Hindlimb muscle (tissue), 1 donor: ENCODE measurements at regions not wholly inside any gene's neighbourhood (a gene's known extent, or its start where the extent isn't known, plus 50 kb on each side); places are given as distances from the start of the nearest gene placed in this dataset.
A peak's percentile ranks its signal among the peaks of the same experiment; 100 is the strongest.

Experiments
- DNase-seq: peaks from one replicate; pipeline ENCODE4 v3.0.0-alpha.2; 2013

DNA sequence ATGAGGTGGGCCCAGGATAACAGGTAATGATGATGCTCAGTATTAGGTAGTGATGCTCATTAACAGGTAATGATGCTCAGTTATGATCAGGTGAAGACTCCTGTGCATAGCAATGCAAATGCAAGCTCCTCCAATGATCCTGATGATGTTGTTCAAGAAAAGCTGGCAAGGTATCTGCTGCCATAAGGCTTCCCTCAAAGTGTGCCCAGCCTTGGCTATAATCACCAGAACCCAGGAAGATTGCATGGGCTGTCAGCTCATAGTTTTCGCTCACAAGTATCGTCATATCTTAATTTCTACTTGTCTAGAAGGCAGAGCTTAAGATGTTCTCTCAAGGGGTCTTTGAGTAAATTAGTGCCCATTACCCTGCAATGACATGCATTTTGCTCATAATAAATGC, 366.2 kb upstream of the CLNK start:
- no peak for DNase-seq

DNA sequence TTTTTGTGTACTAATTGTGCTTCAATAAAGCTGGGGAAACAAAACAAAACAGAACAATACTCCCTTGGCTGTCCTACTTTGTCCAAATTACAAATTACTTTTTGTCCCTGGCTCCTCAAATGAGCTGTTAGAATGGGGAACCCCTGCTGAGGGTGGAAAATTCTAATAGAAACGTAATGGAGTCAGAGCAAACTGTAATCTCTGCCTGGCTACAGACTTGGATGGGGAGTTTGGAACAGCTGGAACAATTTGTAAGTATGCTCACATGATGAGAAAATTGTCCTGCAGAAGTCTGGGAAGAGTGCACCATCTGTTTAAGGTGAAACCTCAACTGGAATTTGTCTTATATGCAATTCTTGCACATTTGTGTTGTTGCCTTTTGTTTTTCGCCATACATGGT, 364.4 kb upstream of the CLNK start:
- DNase-seq, result no peak

DNA sequence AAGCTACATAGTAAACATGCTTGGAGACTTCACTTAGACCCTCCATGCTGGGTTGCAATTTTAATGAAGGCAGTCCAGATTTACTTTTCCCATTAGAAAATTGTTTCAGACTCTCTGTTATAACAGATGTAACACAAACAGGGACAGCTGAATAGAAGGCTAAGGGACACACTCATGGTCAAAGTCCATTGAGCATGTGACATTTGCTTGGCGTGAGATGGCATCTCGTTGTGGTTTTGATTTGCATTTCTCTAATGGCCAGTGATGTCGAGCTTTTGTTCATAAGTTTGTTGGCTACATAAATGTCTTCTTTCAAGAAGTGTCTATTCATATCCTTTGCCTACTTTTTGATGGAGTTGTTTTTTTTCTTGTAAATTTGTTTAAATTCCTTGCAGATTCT, 358.2 kb upstream of the CLNK start:
- DNase-seq, result no peak

DNA sequence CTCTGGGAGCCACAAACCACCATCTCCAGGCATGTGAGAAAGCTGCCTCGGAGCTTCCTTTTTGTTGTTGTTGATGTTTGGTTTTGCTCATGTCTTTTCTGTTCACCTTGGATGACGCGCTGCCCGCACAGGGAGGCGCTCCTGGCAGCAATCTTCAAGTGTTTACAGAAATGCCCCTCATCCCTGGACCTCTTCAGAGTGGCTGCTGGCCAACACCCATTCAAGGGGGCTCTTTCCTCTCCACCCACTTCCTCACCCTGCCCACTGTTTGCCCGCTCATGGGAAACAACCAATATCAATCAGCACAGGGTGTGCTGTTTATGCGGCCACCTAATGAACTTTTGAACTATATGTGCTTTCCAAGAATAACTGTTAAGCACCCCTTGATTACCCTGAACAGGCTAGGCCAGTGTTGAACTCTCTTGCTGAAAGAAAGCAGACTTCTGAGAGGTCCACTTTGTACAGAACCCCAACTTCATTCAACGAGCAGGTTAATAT, 355.1 kb upstream of the CLNK start:
- no peak for DNase-seq

DNA sequence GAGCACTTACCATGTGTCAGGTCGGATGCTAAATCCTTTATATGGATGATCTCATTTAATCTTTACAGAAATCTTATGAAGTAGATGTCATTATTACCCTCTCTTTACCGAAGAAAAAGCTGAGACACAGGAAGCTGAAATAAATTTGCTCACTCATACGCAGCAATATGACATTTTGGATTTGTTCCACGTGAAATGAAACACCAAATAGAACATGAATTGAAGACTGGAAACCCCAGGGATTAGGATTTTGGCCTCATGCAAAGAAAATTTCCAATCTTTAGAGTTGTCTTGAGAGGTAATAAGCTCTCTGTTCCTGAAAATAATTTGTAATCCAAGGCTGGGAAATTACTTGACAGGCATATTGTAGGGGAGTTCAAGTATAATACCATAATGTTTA, 354.4 kb upstream of the CLNK start:
- peak; percentile 18 for DNase-seq

DNA sequence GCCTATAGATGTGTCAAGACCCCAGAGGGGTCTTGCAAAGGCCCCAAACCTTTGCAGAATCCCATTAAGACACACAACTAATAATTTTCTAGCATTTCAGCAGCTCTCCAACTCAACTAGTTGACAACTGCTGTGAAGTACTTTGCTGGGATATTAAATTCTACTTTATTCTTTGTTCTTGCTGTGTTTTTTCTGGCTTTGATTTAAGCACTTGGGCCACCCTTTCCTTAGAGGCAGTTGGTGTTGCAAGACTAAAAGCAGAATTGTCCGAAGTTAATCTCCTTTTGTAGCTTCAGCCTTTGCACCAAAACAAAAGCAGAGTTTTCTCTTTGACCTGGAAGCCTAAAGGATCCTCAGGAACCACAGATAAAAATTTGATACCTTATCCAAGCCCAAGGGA, 353.1 kb upstream of the CLNK start:
- no peak for DNase-seq

DNA sequence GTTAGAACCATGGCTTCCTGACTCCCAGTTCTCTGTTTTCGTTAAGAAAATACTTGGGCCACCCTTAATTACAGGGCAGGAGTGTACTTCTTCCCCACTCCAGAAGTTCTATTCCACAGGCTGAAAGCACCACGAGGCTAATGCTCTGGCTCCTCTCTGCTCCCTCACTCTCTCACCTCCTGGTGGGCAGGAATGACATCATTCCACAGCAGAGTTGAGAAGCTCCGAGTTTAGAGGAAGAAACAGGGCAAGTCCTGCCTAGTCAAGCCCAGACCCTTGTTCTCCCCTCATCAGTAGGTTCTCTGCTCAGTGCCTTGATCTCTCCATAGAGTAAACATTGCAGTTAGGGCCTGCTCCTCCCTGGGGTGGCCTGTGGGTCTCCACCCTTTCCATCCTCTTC, 343.8 kb upstream of the CLNK start:
- DNase-seq, result no peak

DNA sequence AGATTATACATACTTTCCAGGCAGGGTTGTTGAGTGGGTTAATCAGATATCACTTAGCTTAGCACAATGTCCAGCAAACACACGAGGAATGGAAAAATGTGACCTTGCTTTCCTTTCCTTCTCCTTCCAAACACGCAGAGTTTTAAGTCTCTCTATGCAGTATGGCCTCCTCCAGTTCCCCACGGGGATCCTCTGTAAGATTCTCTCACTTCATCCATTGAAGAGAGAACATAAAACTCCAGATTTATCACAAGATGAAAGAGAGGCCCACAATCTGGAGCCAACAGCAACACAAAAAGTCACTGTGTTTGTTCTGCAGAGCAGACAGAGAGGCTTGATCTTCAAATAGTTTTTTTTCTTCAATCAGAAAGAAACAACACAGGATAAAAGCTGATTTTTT, 336.8 kb upstream of the CLNK start:
- DNase-seq, result peak; percentile 36

DNA sequence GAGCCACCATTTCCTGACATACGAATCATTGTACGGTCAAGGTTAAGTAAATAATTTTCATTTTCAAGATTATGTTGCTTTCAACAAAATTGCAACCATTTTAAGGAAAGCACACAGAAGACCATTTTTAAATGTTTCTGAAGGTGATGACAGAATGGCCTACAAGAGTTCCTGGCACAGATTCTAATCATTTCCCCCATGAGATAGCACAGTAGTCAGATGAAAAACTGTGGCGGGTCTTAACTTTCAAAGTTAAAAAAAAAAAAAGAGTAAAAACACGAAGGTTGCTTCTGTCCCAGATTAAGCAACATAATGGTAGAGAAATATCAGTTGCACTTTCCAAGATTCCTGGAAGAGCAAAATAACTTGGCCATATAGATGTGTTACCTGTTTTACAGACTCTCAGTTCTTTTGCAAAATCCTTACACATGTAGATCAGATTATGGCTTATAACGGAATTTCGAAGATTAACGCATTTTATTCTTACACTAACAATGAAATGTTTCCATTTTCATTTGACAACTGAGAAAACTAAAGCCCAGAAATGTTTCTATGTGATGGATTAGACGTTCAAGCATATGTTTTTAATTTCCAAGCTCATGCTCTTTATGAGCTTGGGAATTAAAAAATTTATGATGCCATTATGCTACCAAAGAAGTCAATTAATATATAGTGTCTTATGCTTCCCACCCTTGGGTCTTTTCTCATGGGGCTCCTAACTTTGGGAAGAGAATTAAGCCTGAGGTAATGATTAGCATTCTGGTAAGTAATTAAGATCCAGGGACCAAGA, 335.1 kb upstream of the CLNK start:
- no peak for DNase-seq

DNA sequence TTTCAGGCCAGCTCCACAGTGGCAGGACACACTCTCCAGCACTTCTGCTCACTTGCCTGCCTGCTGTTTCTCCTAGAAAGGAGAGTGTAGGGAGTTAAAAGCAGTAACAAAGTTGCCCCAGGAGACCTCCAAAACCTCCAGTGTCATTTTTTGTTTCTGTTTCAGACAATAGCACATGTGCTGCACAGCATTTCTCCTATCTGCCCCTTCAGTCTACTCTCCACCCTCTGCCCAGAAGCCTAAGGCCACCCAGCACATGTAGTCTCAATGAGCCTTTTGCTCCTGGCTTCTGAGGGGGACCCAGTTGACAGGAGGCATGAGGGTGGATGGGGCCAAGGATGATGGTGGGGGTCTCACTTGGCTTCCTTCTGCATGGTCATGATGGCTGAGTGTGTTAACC, 329.6 kb upstream of the CLNK start:
- DNase-seq, result no peak

DNA sequence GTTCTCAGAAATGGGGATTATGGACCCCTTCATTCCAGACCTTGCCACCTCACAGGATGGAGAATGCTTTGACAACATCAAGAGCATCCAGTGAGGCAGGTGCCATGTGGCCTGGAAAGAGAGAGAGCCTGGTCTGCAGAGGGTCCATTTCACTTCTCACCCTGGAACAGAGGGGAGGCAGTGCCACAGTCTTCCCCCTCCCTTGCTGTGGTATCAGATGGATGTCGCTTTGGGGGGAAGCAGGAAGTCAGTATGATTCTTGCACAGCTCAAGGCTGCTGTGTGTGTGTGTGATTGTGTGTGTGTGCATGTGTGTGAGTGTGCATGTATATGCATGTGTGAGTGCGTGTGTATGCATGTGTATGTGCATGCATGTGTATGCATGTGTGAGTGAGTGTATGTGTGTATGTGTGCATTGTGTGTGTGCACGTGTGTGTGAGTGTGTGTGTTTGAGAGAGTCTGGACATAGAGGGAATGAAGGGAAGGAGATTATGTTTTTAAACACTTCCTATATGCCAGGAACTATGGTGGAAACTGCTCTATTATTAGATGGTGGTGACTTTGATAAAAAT, 328.6 kb upstream of the CLNK start:
- no peak for DNase-seq

DNA sequence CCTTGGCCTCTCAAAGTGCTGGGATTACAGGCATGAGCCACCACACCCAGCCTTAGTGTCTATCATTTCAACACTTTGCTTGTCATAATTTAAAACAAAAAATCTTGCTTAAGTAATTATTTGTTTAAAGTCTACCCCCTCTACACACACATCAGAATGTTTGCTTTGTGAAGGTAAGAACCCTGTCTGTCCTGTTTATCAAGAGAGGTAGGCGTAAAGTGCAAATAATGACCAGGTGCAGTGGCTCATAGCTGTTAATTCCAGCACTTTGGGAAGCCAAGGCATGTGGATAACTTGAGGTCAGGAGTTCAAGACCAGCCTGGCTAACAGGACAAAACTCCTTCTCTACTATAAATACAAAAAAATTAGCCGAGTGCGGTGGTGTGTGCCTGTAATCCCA, 326.7 kb upstream of the CLNK start:
- no peak for DNase-seq

DNA sequence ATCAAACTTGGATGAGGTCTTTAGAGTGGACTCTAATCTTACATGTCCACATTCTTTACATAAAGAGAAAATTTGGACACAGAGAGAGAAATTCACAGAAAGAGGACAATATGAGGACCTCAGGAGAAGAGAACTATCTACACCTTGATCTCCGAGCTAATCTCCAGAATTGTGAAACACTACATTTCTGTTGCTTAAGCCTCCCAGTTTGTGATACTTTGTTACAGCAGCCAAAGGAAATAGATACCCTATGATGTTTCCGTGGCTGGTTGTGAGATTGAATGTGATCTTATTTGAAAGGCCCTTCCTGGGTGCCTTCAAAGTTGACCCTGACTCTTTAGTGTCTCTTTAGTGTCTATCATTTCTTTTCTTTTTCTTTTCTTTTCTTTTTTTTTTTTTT, 326.1 kb upstream of the CLNK start:
- no peak for DNase-seq

DNA sequence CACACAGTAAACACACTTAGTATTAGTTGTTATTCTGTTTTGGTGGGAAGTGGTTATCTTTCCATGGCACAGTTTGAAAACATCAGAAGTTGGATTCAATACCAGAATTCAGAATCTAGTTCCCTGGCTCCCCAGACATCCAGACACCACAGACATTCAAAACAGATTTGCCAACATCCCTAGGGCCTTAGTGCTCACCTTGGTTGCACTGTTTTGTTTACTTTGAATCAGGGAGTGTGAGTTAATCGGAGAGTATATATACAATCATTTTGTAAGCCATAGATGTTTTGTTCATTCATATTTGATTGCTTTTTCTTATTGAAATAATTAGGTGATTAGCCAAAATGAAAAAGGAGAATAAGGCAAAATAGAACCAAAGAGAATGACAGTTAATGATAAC, 324.7 kb upstream of the CLNK start:
- no peak for DNase-seq

DNA sequence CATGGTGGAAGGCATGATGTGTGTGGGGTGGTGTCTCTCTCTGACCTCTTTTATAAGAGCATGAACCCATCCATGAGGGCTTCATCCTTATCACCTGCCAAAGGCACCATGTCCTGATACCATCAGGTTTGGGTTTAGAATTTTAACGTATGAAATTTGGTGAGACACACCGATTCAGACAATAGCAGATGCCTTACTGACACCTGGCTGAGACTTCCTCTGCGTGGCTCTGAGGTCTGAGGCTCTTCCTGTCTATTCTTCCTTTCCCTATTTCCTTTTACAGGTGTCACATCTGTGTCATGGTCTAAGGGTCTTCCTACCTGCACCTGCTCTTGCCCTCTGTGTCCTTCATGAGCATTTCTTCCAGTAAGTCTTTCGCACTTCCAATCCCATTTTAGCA, 320.7 kb upstream of the CLNK start:
- no peak for DNase-seq

DNA sequence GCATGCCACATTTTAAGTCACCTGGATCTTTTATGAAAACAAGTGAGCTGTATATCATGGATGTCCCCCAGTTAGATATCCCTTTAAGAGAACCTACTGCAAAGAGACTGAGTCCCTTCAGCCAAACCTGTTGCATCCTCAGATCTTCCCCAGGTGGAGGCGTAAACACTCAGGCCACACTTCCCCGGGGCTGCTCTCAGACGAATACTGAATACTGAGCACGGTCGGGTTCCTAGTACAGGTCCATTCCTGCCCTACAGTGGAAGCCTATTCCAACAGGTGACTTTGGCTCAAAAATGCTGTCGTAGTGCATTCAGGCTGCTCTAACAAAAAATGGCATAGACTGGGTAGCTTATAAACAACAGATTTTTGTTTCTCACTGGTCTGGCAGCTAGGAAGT, 320.2 kb upstream of the CLNK start:
- DNase-seq, result no peak

DNA sequence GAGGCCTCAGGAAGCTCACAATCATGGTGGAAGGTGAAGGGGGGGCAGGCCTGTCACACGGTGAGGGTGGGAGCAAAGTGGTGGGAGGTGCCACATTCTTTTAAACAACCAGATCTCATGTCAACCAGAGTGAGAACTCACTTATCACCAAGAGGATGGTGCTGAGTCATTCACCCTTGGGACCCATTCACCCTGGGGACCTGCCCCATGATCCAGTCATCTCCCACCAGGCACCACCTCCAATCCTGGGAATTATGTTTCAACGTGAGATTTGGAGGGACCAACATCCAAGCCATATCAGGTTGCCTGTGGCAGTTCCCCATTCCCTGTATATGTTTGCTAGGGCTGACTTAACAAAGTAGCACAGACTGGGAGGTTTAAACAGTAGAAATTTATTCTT, 318.4 kb upstream of the CLNK start:
- no peak for DNase-seq

DNA sequence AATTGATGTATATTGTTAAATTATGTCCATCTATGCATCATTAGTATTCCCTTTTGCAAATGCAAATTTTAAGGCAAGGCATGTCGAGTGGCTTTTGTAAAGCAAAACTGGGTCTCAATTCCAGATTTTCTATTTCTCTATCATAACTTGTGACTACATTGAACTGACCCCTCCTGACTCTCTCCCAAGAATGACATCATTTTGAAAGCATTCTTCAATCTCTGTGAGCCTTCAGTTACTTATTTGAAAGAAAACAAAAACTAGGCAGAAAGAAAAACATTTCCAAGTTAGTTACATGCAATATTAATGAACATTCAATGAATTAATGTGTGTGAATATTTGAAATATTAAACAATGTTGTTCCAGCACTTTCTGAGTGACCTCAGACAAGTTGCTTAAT, 314.3 kb upstream of the CLNK start:
- peak; percentile 35 for DNase-seq

DNA sequence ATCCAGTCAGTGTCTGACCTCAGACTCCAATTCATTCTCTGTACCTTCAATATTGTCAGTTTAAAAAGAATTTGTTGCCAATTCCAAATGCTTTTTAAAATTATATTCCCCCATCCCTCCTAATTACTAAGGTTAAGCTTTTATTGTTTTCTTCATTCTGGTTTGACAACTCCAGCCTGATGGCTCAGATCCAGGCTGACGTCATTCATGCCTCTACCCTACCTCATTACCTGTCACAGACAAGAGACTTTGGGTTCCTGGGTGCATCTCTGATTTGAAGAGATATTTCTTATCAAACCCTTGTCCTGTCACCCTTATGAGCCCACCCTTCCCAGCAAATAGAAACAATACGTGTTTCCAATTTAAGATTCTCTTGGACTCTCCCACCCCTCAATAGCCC, 300.2 kb upstream of the CLNK start:
- DNase-seq, result no peak

DNA sequence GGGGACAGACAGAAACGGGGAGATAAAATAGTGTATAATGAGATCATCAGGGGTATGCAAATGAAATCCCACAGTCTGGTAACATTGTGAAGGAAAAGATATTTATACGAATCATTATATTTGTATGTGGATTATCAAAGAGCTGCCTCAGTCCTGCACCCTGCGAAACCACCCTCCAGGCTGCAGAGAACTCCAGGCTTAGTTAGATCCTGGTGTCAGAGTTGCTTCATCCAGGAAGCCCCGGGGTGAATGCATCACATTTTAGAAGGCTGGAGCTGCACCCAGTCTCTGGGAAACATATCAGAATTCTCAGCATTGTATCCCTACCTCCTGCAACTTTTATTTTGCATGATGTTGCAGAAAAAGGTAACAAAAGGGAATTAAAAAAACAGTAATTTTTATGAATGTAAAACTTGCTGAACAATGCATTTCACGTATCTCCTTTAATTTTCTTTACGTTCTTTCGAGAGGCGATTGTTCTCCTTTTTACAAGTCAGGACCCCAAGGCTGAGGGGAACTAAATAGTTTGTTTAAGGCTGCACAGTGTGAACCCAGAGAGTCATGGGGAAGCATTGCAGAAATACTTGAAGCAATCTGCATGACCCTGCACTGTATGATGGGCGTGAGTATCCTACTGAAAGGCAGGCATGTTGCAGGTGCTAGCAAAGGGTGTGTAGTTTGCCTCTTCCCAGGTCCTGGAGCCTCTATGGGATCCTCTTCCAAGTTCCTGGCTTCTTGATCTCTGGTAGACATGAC, 299.5 kb upstream of the CLNK start:
- DNase-seq, result no peak

DNA sequence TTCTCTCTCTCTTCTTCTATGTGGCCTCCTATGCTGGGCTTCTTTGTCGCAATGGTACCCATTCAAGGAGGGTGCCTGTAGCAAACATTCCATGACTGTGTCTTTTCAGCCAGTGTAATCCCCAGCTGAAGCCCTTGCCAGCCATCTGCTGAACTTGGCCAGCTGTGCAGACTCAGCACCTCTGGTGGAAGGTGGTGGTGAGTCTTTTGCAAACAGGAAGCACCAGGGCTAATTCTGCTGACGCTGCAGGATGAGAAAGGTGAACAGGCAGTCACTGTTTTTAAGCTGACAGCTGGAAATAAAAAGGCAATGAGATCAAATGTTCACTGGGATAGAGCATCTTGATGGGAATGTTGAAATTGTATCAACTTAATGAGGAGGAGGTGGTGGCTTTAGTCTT, 298.7 kb upstream of the CLNK start:
- no peak for DNase-seq

DNA sequence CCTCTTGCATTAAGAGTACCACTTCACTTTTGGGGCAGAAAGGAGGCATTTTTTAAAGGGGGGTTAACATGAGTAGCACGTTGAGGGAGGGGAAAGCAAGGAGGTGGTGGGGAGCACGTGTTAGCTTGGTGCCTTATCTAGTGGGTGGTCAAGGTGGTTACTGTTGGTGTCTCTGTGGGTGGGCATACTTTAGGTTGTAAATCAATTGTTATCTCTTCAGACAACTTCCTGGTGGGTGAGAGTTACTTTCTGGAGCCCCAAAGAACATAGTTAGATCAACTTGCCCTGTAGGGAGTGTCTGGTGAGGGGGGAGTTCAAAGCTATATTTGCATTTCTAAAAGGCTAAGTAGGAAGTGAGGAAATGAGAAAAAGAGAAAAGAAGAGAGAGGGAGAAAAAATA, 297.7 kb upstream of the CLNK start:
- DNase-seq, result no peak

DNA sequence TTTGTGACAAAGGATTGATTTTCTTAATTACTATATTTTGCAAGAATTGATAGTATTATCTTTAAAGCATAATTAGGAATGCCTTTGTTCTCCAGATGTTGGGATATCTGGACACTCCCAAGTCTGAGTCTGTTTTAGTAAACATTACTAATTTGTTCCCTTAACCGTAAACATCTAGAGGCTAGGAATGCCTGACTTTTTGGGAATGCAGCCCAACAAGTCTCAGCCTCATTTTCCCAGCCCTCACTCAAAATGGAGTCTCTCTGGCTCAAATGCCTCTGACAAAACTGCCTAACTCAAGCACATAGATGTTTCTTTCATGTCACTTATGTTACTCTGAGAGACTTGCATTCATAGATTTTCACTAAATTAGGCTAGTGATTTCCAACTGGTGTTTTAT, 297.0 kb upstream of the CLNK start:
- no peak for DNase-seq

DNA sequence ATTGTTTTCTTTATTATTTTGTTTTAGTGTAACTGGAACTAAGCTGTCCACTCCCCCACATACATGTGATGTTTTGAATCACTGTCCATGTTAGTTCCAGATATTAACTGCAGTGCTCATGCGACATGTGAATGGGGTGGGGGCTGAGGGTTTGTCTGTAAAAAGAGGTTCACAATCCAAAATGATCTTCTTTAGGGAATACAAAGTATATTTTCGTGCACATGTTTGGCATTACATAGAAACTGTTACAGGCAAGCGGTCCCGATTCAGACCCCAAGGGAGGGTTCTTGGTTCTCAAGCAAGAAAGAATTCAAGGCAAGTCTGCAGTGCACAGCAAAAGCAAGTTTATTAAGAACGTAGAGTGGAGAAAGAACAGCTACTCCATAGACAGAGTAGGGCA, 296.5 kb upstream of the CLNK start:
- DNase-seq, result peak; percentile 38
